Upper lobe of right lung (tissue), 1 donor: ENCODE measurements at regions not wholly inside any gene's neighbourhood (a gene's known extent, or its start where the extent isn't known, plus 50 kb on each side); places are given as distances from the start of the nearest gene placed in this dataset.

Source experiments
- ATAC-seq: fragments of 200-7000 bp; cut with Tn5 transposase; one replicate; pipeline ENCODE4 v1.9.1; 2020; ENCODE audit warnings: mild to moderate bottlenecking, moderate library complexity
- DNase-seq: peaks from one replicate; pipeline ENCODE4 v3.0.0-alpha.2; 2020
- H3K27ac ChIP-seq: fragments of 200-600 bp; one replicate; pipeline ENCODE4 v1.8.0; 2022
- H3K27me3 ChIP-seq: fragments of 200-600 bp; one replicate; pipeline ENCODE4 v1.8.0; 2022; ENCODE audit warnings: mild to moderate bottlenecking
- H3K36me3 ChIP-seq: fragments of 200-600 bp; one replicate; pipeline ENCODE4 v1.8.0; 2022
- H3K4me1 ChIP-seq: fragments of 200-600 bp; one replicate; pipeline ENCODE4 v1.8.0; 2022
- H3K4me3 ChIP-seq: fragments of 200-600 bp; one replicate; pipeline ENCODE4 v1.8.0; 2022; ENCODE audit warnings: mild to moderate bottlenecking
- H3K9me3 ChIP-seq: fragments of 200-600 bp; one replicate; pipeline ENCODE4 v1.8.0; 2022
- intact Hi-C: fragments of 100-400 bp; cut with DNase I; formaldehyde crosslinking; loops from one replicate; pipeline ENCODE4 v1.11.0; 2022
- TF ChIP-seq, protein P1 (sequence below): fragments of 200-600 bp; IDR thresholded peaks from one replicate; pipeline ENCODE4 v1.8.0; 2022; ENCODE audit warnings: antibody characterized with exemption
- donor health status: DM: no; HTN: yes; CAD: no; lungs with severe emphysema.

DNA sequence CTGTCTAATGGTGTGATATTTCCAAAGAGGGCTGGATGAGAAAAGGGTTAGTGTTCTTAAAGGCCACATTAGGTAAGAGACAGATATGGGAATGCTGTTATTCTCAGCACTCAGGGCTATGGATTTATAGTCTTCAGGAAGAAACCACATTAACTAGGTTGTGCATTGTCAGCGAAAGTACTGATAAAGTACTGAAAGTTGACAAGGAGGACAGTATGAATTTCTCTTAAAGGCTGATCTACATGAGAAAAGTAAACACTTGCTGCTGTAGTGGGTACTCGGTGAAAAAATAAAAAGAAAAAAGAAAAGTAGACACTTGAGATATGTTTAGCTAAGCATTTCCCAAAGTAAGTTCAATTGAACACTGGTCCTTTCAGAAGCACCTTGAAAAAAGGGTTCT lies 381.0 kb upstream of the RPS23 start:
- DNase-seq = no peak
- no peak for ATAC-seq

DNA sequence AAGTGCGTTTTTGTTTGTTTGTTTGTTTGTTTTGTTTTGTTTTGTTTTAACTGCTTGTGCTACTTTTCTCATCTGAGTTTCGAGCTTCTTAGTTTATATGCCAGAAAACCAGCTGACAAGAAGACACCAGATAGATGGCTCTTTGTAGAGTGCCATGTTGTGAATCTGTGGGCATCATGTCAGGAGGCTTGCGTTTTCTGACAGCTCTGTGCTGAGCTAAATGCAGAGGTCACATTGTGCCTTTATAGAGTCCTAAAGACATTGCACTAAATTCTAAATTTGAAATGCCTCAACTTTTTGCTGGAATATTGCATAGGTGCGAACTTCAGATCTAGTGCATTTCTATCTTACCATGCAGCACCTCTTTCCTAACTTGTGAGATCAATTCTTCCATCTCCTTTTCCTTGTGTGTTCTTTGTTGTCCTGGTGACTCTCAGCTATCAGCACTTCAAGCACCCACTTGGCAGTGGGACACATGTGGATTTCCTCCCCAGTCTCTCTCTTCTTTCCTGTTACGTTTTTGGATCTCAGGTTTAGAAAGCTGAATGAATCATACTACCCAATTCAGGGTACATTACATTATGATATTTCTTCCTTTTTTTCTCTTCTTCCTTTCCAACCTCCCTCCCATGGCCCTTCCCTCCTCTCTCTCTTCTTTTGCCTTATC lies 379.0 kb upstream of the RPS23 start:
- intact Hi-C loops = no loop called here
- Histone ChIP-seq H3K27me3 (no peaks in the 10 kb centered on the region), H3K4me1 (no peaks in the 10 kb centered on the region), H3K9me3 (no peaks in the 10 kb centered on the region), H3K36me3 (no peaks in the 10 kb centered on the region), H3K27ac (no peak overlapping the region), H3K4me3 (no peak overlapping the region)
- ATAC-seq = no peak
- TF ChIP-seq, protein P1, sequence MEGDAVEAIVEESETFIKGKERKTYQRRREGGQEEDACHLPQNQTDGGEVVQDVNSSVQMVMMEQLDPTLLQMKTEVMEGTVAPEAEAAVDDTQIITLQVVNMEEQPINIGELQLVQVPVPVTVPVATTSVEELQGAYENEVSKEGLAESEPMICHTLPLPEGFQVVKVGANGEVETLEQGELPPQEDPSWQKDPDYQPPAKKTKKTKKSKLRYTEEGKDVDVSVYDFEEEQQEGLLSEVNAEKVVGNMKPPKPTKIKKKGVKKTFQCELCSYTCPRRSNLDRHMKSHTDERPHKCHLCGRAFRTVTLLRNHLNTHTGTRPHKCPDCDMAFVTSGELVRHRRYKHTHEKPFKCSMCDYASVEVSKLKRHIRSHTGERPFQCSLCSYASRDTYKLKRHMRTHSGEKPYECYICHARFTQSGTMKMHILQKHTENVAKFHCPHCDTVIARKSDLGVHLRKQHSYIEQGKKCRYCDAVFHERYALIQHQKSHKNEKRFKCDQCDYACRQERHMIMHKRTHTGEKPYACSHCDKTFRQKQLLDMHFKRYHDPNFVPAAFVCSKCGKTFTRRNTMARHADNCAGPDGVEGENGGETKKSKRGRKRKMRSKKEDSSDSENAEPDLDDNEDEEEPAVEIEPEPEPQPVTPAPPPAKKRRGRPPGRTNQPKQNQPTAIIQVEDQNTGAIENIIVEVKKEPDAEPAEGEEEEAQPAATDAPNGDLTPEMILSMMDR = no peak
- no peak for DNase-seq

More for the DNA sequence above, 381.0 kb upstream of the RPS23 start:
- Histone ChIP-seq H3K4me1 (no peaks in the 10 kb centered on the region), H3K9me3 (no peaks in the 10 kb centered on the region), H3K27ac (no peak overlapping the region), H3K4me3 (no peak overlapping the region), H3K36me3 (no peaks in the 10 kb centered on the region), H3K27me3 (no peaks in the 10 kb centered on the region)
- TF ChIP-seq, protein P1 = no peak
- intact Hi-C loops = no loop called here

DNA sequence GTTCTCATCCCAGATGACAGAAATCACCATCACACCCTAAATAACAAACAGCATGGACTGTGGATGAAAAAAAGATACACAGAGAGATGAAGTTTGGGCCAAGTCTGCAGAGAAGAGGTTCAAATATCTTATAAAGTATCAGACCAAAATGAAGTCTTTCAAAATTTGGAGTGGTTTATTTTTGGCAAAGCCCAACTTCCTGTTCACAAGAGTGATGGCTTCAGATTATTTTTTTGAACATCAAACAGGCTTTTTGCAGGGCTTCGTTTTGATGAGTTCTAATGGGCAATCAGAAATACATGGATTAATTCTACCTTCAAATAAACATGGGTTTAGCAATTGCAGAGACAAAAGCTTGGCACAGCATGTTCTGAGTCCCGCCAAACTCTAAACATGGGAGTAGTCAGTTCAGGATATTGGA lies 378.2 kb upstream of the RPS23 start:
- Histone ChIP-seq H3K4me3 (no peak overlapping the region), H3K9me3 (no peaks in the 10 kb centered on the region), H3K36me3 (no peaks in the 10 kb centered on the region), H3K27ac (no peak overlapping the region), H3K4me1 (no peaks in the 10 kb centered on the region), H3K27me3 (no peaks in the 10 kb centered on the region)
- ATAC-seq (no peak), DNase-seq (no peak)
- intact Hi-C loops = no loop called here
- TF ChIP-seq, protein P1 = no peak

DNA sequence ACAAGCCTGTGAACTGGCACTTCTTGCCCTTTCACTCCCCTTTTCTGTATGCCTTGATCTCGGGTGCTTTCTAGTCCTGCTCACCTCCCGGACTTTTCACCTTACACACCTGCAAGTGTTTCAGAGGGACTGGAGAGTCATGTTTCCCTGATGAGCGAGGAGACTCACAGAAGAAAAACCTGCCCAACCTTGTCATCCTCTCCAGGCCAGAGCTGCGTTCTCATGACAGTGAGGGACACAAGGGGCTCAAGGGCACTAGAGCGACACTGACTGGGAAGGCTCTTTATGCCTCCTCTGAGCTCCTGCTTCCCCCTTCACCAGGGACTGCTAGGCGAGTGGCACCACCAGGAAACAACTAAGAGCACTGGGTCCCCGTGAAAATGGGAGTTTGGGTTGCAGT lies 376.9 kb upstream of the RPS23 start:
- Histone ChIP-seq H3K4me3 (no peak overlapping the region), H3K36me3 (no peaks in the 10 kb centered on the region), H3K27ac (no peak overlapping the region), H3K27me3 (no peaks in the 10 kb centered on the region), H3K4me1 (no peaks in the 10 kb centered on the region), H3K9me3 (no peaks in the 10 kb centered on the region)
- no peak for ATAC-seq
- intact Hi-C loops = no loop called here
- no peak for DNase-seq
- TF ChIP-seq, protein P1 = no peak

DNA sequence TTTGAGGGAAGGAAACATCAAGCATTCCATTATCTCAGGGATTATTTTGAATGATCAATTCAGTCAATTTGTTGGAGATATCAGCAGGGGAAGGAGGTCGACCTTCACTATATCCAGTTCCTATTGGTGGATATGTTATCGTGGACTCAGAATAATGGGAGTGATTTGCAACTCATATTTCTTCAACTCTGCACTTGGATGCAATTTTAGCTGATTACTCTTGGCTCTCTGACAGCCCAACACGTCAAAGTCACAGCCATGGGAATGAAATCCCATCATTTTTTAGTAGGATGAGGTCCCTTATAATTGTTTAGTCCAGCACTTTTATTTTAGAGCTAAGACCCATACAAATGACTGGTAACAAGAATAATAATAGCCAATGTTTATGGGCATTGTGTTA lies 371.8 kb upstream of the RPS23 start:
- TF ChIP-seq, protein P1 = no peak
- Histone ChIP-seq H3K4me3 (no peak overlapping the region), H3K27me3 (no peaks in the 10 kb centered on the region), H3K9me3 (no peaks in the 10 kb centered on the region), H3K4me1 (no peaks in the 10 kb centered on the region), H3K36me3 (no peaks in the 10 kb centered on the region), H3K27ac (no peak overlapping the region)
- intact Hi-C loops = no loop called here
- no peak for DNase-seq
- no peak for ATAC-seq

DNA sequence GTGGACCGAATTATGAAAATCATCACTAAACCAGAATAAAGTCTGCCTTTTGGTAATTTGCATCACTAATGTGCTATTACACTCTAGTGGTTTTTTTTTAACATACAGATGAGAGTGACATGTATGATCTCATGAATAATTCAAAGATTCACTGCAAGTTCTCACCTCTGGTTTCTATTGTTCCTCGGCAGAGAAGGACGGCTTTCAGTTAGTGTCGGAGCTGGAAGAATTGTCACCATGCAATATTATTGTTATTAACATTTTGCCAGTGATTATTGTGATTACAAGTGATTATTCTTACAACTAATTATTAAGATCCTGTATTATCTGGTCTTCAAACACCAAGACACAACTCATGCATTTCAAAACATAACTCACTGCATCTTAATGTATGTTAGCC lies 366.6 kb upstream of the RPS23 start:
- Histone ChIP-seq H3K9me3 (no peaks in the 10 kb centered on the region), H3K36me3 (no peaks in the 10 kb centered on the region), H3K4me3 (no peak overlapping the region), H3K27me3 (no peaks in the 10 kb centered on the region), H3K4me1 (peaks cover 4% of the 10 kb centered on the region), H3K27ac (no peak overlapping the region)
- no peak for DNase-seq
- intact Hi-C loops = no loop called here
- ATAC-seq = no peak
- TF ChIP-seq, protein P1 = no peak
